ENCODE measurements at regions not wholly inside any gene's neighbourhood (a gene's known extent, or its start where the extent isn't known, plus 50 kb on each side); places are given as distances from the start of the nearest gene placed in this dataset.

- DNase-seq (ENCODE audit: low read depth), result no peak
These were observed 92.5 kb upstream of the NCK2 start for GRCh38 chr2:105652014-105652796.

GRCh38 chr2:105649534-105649933, 95.2 kb upstream of the NCK2 start:
- DNase-seq (ENCODE audit: low read depth), result no peak

GRCh38 chr2:105647731-105648130, 97.0 kb upstream of the NCK2 start:
- DNase-seq (ENCODE audit: low read depth), result no peak

- no peak for DNase-seq (ENCODE audit: low read depth)
These were observed 98.0 kb upstream of the NCK2 start for GRCh38 chr2:105646774-105647076.

GRCh38 chr2:105645938-105646773, 98.6 kb upstream of the NCK2 start:
- DNase-seq (ENCODE audit: low read depth), result no peak

GRCh38 chr2:105645031-105645937, 99.4 kb upstream of the NCK2 start:
- no peak for DNase-seq (ENCODE audit: low read depth)

- no peak for DNase-seq (ENCODE audit: low read depth)
These were observed 100.3 kb upstream of the NCK2 start for GRCh38 chr2:105644174-105644980.

GRCh38 chr2:105643405-105644173, 101.1 kb upstream of the NCK2 start:
- no peak for DNase-seq (ENCODE audit: low read depth)

GRCh38 chr2:105641389-105641811, 103.3 kb upstream of the NCK2 start:
- no peak for DNase-seq (ENCODE audit: low read depth)

GRCh38 chr2:105640246-105640645, 104.5 kb upstream of the NCK2 start:
- no peak for DNase-seq (ENCODE audit: low read depth)

GRCh38 chr2:105636109-105636740, 108.5 kb upstream of the NCK2 start:
- no peak for DNase-seq (ENCODE audit: low read depth)

GRCh38 chr2:105635564-105635963, 109.1 kb upstream of the NCK2 start:
- no peak for DNase-seq (ENCODE audit: low read depth)

GRCh38 chr2:105634198-105634597, 110.5 kb upstream of the NCK2 start:
- DNase-seq (ENCODE audit: low read depth), result no peak

GRCh38 chr2:105631922-105632321, 112.8 kb upstream of the NCK2 start:
- no peak for DNase-seq (ENCODE audit: low read depth)

- DNase-seq (ENCODE audit: low read depth), result no peak
These were observed 113.7 kb upstream of the NCK2 start for GRCh38 chr2:105631011-105631410.

- DNase-seq (ENCODE audit: low read depth), result no peak
These were observed 115.1 kb upstream of the NCK2 start for GRCh38 chr2:105629634-105630033.

- no peak for DNase-seq (ENCODE audit: low read depth)
These were observed 117.2 kb upstream of the NCK2 start for GRCh38 chr2:105627534-105627933.

GRCh38 chr2:105626966-105627340, 117.8 kb upstream of the NCK2 start:
- DNase-seq (ENCODE audit: low read depth), result no peak

- DNase-seq (ENCODE audit: low read depth), result no peak
These were observed 118.3 kb upstream of the NCK2 start for GRCh38 chr2:105626212-105626965.

- no peak for DNase-seq (ENCODE audit: low read depth)
These were observed 119.1 kb upstream of the NCK2 start for GRCh38 chr2:105625632-105626031.
